ENCODE measurements at regions not wholly inside any gene's neighbourhood (a gene's known extent, or its start where the extent isn't known, plus 50 kb on each side); places are given as distances from the start of the nearest gene placed in this dataset.

DNA sequence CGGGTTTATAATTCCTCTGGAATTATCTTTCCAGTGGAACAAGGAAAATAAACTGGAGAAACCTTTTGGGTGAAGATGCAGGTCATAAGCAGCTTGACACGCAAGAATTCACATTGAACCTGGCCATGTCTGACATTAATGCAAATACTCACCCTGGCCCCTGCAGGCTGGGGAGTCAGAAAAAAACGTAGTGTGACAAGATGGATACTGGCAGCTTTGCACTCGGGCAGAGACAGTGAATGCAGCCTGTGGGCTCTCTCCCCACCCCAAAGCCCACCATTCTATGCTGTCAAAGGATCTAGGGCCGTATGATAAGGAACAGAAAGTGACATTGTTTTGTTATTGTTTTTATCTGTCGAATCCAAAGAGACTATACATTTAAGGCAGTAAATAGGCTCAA lies 223.1 kb downstream of the RBM43 start:
- TF ChIP-seq, protein P1, sequence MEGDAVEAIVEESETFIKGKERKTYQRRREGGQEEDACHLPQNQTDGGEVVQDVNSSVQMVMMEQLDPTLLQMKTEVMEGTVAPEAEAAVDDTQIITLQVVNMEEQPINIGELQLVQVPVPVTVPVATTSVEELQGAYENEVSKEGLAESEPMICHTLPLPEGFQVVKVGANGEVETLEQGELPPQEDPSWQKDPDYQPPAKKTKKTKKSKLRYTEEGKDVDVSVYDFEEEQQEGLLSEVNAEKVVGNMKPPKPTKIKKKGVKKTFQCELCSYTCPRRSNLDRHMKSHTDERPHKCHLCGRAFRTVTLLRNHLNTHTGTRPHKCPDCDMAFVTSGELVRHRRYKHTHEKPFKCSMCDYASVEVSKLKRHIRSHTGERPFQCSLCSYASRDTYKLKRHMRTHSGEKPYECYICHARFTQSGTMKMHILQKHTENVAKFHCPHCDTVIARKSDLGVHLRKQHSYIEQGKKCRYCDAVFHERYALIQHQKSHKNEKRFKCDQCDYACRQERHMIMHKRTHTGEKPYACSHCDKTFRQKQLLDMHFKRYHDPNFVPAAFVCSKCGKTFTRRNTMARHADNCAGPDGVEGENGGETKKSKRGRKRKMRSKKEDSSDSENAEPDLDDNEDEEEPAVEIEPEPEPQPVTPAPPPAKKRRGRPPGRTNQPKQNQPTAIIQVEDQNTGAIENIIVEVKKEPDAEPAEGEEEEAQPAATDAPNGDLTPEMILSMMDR (IDR thresholded peaks at IDR 0.05): no peak
- TF ChIP-seq POLR2A (IDR thresholded peaks at IDR 0.05): no peak

All from esophagus squamous epithelium (tissue), 4 donors.